Activated CD8-positive, alpha-beta memory T cell treated with anti-CD3 and anti-CD28 coated beads for 1 hour (primary cell): ENCODE measurements at regions not wholly inside any gene's neighbourhood (a gene's known extent, or its start where the extent isn't known, plus 50 kb on each side); places are given as distances from the start of the nearest gene placed in this dataset.

Source experiments
- DNase-seq, 2 donors: peaks; one replicate each; pipeline ENCODE4 v3.0.0-alpha.2; 2020; ENCODE audit warnings: low read depth in 1 of 2; ENCODE audit errors: extremely low read depth in 1 of 2

DNA sequence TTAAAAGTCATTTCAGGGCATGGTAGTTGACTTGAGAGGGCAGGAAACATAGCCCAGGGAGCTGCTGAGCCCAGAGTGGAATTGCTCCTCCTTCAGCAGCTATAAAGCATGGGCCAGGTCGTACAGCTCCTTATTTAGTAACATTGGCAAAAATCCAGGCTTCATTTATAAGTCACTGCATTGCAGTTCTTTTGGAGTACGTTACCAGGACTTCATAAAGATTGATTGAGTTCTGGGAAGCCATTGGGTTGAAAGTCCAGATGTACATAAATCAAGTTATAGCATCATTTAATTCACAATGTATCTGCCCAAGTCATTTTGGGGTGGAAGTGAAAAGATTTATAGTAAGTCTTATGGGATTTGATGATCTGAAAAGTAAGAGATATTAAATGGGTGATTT lies 53.0 kb upstream of the ANKEF1 start:
- no peak for DNase-seq

- DNase-seq = no peak
Measured at GRCh38 chr20:9978397-9979004, 56.3 kb upstream of the ANKEF1 start.

GRCh38 chr20:9977629-9978028 lies 57.2 kb upstream of the ANKEF1 start:
- DNase-seq = no peak

DNA sequence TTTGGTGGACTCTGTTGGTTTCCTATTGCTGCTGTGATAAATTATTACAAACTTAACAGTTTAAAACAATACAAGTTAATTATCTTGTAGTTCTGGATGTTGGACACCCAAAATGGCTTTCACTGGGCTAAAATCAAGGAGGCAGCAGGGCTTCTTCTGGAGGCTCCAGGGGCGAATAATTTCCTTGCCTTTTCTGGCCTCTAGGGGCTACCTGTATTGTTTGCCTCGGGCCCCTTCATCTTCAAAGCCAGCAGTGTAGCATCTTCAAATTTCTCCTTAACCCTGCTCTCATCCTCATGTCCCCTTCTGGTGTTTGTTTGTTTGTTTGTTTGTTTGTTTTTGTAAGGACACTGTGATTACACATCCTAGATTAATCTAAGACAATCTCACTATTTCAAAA lies 60.5 kb upstream of the ANKEF1 start:
- DNase-seq = no peak

GRCh38 chr20:9971746-9972145 lies 63.0 kb upstream of the ANKEF1 start:
- no peak for DNase-seq

DNA sequence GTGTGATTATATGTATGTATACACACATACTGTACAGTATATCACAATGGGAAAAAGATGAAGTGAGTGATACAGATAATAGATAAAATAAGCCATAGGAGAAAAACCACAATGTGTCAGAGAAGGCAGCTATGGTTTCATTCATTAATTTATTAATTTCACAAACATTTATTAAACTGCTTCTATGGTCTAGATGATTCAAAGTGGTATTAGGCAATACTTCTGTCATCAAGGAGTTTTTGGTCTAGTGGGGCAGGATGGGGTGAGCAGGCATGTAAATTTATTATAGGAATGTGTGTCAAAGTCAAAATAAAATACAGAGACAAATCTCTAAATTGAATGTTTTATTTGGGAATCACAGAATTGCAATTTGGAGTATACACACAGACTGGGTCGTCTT lies 65.2 kb upstream of the ANKEF1 start:
- DNase-seq = no peak

DNA sequence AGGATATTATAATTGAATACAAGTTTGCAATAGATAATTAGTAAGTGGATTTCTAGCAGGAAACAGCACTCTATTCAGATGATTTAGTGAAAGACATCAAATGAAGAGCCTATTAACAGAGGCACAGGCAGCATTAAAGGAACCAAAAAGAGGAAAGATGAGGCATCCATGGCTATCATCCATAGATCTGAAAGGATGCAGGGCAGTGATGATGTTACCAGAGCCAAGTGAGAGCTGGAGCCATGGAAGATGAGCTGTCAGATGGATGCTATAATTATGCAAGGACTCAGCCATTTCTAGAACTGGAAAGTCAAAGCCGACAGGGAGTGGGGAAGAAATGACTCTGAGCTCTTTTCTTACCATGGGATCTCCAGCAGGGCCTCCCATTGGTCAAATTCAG lies 66.8 kb upstream of the ANKEF1 start:
- DNase-seq = no peak

DNA sequence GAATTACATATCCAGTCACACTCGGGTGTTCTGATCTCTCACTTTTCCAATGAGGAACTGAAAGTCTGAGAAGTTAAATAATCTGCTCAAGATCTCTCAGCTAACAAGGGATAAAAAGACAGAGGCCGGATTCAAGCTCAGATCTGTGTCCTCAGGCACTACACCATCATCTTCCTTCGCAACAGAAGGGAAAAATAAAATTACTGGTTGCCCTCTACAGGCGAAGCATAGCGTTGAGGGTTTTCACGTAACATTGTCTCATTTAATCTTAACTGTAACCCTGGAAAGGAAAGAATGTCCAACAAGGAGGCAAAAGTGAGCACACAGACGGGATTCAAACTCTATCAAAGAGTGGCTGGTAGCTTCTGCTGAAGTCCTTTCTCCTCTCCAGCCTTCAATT lies 67.8 kb upstream of the ANKEF1 start:
- DNase-seq = no peak

DNA sequence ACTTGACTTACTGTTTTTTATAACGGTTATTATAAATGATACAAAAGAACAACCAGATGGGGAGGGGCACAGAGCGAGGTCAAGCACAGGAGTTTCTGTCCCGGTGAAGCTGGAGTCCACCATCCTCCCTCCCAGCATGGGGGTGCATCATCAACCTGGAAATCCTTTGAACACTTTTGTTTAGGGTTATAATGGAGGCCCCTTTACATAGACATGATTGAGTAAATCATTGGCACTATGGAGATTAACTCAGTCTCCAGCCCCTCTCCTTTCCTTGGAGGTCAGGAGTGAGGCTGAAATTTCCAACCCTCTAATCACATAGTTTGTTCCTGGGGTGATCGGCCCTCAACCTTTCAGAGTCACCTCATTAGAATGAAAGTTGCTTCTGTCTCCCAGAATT lies 71.8 kb upstream of the ANKEF1 start:
- no peak for DNase-seq

GRCh38 chr20:9958693-9959092 lies 76.1 kb upstream of the ANKEF1 start:
- DNase-seq = no peak

DNA sequence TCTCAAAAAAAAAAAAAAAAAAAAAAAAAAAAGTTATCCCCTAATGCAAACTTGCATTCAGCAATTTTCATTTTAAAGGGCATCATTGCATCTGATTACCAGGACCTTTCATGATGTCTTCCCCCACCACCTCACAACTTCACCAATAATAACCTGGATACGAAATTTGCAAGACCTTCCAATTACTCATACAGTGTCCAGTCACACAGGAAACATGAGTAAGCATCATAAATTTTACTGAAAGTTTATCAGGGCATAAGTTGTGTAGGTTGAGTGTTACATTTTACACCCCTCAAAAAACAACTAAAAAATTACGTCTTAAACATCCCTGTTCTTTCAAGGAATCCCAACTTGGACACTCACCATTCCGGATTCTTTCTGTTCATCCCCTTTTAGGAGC lies 79.1 kb upstream of the ANKEF1 start:
- no peak for DNase-seq

- DNase-seq = no peak
Measured at GRCh38 chr20:9949563-9949962, 85.2 kb upstream of the ANKEF1 start.

- no peak for DNase-seq
Measured at GRCh38 chr20:9945408-9945807, 89.4 kb upstream of the ANKEF1 start.

GRCh38 chr20:9942736-9943135 lies 92.1 kb upstream of the ANKEF1 start:
- DNase-seq = no peak

GRCh38 chr20:9940329-9940728 lies 94.5 kb upstream of the ANKEF1 start:
- DNase-seq = no peak

- DNase-seq = no peak
Measured at GRCh38 chr20:9939231-9939630, 95.6 kb upstream of the ANKEF1 start.

DNA sequence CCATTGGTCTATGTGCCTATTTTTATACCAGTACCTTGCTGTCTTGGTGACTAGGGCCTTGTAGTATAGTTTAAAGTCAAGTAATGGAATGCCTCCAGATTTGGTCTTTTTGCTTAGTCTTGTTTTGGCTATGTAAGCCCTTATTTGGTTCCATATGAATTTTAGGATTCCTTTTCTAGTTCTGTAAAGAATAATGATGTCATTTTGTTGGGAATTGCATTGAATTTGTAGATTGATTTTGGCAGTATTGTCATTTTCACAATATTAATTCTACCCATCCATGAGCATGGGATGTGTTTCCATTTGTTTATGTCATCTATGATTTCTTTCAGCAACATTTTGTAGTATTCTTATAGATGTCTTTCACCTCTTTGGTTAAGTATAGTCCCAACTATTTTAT lies 96.4 kb upstream of the PAK5 start:
- DNase-seq = no peak

- no peak for DNase-seq
Measured at GRCh38 chr20:9930142-9930541, 91.3 kb upstream of the PAK5 start.

- no peak for DNase-seq
Measured at GRCh38 chr20:9928955-9929354, 90.1 kb upstream of the PAK5 start.

- no peak for DNase-seq
Measured at GRCh38 chr20:9928281-9928737, 89.4 kb upstream of the PAK5 start.

DNA sequence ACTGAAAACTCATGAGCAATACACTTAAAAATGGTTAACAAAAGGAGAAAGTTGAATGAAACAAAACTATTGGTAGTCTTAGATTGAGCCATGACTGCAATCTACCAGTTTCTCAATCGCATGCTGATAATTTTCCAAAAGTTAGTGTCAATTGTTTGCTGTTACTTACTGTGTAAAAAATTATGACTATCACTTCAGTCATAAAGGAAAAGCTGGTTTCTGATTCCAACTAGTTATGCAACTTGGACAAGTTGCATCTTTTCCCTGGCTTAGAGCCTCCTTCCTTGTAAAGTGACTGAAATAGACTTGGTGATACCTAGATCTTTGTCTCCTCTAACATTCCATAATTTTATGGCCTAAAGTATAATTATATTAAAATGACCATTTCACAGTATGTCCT lies 88.3 kb upstream of the PAK5 start:
- no peak for DNase-seq

DNA sequence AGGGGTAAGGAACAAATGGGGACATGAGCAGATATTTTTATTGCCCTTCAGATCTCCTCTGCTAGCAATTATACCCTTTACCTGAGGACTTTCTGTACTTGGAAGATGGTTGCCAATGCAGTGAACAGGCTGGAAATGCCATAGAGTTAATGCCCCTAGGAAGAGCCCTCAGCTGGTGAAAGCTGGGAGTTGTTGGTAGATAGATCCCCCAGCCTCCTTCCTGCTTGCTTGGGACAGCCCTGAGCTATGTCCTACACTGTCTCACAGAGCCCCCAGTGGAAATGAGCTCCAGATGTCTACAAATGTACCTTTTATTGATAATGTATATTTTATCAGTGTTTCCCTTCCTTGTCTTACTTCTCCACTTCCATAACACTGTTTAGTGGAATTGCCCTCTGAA lies 87.6 kb upstream of the PAK5 start:
- DNase-seq = no peak

DNA sequence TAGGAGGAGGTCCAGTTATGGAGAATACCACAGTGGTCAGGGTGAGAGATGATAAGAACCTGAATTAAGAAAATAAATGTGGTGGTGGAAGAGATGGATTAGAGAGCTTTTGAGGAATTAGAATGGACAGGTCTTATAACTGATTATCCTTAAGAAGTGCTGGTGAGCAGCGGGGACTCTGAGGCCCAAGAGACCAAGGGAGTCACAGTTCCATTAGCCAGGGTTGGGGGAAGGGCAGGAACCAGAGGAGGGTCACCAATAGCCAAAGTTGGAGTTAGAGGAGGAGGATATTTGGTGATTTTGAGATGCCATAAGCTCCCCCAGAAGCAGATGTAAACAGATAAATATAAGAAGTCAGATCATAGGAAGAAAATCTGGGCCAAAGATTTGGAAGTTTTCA lies 87.1 kb upstream of the PAK5 start:
- no peak for DNase-seq

GRCh38 chr20:9923648-9924047 lies 84.8 kb upstream of the PAK5 start:
- no peak for DNase-seq
